ENCODE measurements at regions not wholly inside any gene's neighbourhood (a gene's known extent, or its start where the extent isn't known, plus 50 kb on each side); places are given as distances from the start of the nearest gene placed in this dataset.

DNA sequence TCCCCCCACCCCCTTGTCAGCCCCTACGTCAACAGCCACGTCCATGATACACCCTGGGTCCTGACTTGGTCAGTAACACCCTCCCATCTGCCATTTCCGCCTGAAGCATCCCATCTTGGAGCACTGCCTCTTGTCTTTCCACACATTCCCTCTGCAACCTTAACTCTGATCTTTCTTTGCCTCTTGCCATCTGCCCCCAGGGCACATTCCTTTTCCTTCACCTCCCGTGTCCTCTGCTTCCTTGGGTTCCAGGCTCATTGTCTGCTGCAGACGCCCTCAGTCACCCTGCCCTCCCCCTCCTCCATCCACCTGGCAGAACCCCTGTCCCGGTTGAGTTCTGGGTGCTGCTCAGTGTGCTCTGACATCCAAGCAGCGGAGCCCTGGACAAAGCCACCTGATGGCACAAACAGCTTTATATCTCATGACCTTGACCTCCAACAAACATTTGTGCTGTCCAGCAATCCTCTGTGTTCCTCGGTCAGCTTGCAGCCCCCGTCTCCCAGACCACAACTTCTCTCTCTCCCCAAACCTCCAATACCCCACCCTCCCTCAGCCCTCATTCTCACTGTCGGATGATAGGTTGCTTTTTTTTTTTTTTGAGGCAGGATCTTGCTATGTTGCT lies 97.7 kb upstream of the IER5L start:
- DNase-seq, result no peak
- WGBS, 2 donors, result 65 to 68% methylated on average over 10 of the region's 10 CpGs

GRCh38 chr9:129273941-129274684 lies 96.1 kb upstream of the IER5L start:
- ATAC-seq (ENCODE audit: insufficient read depth, low FRiP score), result no peak
- Histone ChIP-seq H3K27me3 (ENCODE audit: control insufficient read depth in 3 of 3, insufficient read depth in 3 of 3, low read length in 2 of 3) (no peaks in the 10 kb centered on the region), H3K9me3 (ENCODE audit: control insufficient read depth in 4 of 4, insufficient read depth in 3 of 4, low read length in 3 of 4) (no peaks in the 10 kb centered on the region), H3K36me3 (ENCODE audit: control insufficient read depth in 4 of 4, insufficient read depth in 4 of 4, low read length in 4 of 4) (no peaks in the 10 kb centered on the region), H3K4me3 (no peak overlapping the region), H3K4me1 (ENCODE audit: control insufficient read depth in 5 of 5, insufficient read depth in 5 of 5, low read length in 5 of 5) (peaks cover 0 to 13% (median 0%) of the 10 kb centered on the region in 5 donors), H3K9ac (ENCODE audit: insufficient read depth in 1 of 2, low read length in 2 of 2) (no peak overlapping the region), H3K27ac (ENCODE audit: low read depth in 1 of 2, low read length in 1 of 2) (no peak overlapping the region)
- no peak for TF ChIP-seq CTCF (IDR thresholded peaks at IDR 0.05; ENCODE audit: control extremely low read depth, extremely low read depth)
- DNase-seq, result no peak
- 78 to 81% methylated on average over 19 of the region's 19 CpGs for WGBS, 2 donors

More for the DNA sequence above, 97.7 kb upstream of the IER5L start:
- H3K27me3 ChIP-seq (ENCODE audit: control insufficient read depth in 3 of 3, insufficient read depth in 3 of 3, low read length in 2 of 3), result no peaks in the 10 kb centered on the region
- H3K9ac ChIP-seq (ENCODE audit: insufficient read depth in 1 of 2, low read length in 2 of 2), result no peak overlapping the region
- H3K27ac ChIP-seq (ENCODE audit: low read depth in 1 of 2, low read length in 1 of 2), result no peak overlapping the region
- H3K4me1 ChIP-seq (ENCODE audit: control insufficient read depth in 5 of 5, insufficient read depth in 5 of 5, low read length in 5 of 5), result peaks cover 0 to 13% (median 0%) of the 10 kb centered on the region in 5 donors
- H3K4me3 ChIP-seq, result no peak overlapping the region
- TF ChIP-seq CTCF (IDR thresholded peaks at IDR 0.05; ENCODE audit: control extremely low read depth, extremely low read depth), result no peak
- H3K9me3 ChIP-seq (ENCODE audit: control insufficient read depth in 4 of 4, insufficient read depth in 3 of 4, low read length in 3 of 4), result no peaks in the 10 kb centered on the region
- H3K36me3 ChIP-seq (ENCODE audit: control insufficient read depth in 4 of 4, insufficient read depth in 4 of 4, low read length in 4 of 4), result no peaks in the 10 kb centered on the region
- ATAC-seq (ENCODE audit: insufficient read depth, low FRiP score), result no peak

GRCh38 chr9:129273136-129273895 lies 95.3 kb upstream of the IER5L start:
- no peaks in the 10 kb centered on the region for H3K27me3 ChIP-seq (ENCODE audit: control insufficient read depth in 3 of 3, insufficient read depth in 3 of 3, low read length in 2 of 3)
- H3K4me3 ChIP-seq, result no peak overlapping the region
- H3K4me1 ChIP-seq (ENCODE audit: control insufficient read depth in 5 of 5, insufficient read depth in 5 of 5, low read length in 5 of 5), result peaks cover 0 to 6% (median 0%) of the 10 kb centered on the region in 5 donors
- H3K36me3 ChIP-seq (ENCODE audit: control insufficient read depth in 4 of 4, insufficient read depth in 4 of 4, low read length in 4 of 4), result no peaks in the 10 kb centered on the region
- no peak for DNase-seq
- no peak for TF ChIP-seq CTCF (IDR thresholded peaks at IDR 0.05; ENCODE audit: control extremely low read depth, extremely low read depth)
- H3K27ac ChIP-seq (ENCODE audit: low read depth in 1 of 2, low read length in 1 of 2), result no peak overlapping the region
- no peaks in the 10 kb centered on the region for H3K9me3 ChIP-seq (ENCODE audit: control insufficient read depth in 4 of 4, insufficient read depth in 3 of 4, low read length in 3 of 4)
- WGBS, 2 donors, result 87 to 93% methylated on average over 14 of the region's 14 CpGs
- no peak for ATAC-seq (ENCODE audit: insufficient read depth, low FRiP score)
- no peak overlapping the region for H3K9ac ChIP-seq (ENCODE audit: insufficient read depth in 1 of 2, low read length in 2 of 2)

Data from lung (tissue), 11 donors.